Dermis blood vessel endothelial cell (primary cell): ENCODE measurements at regions not wholly inside any gene's neighbourhood (a gene's known extent, or its start where the extent isn't known, plus 50 kb on each side); places are given as distances from the start of the nearest gene placed in this dataset.
"Not testable (repeated sequence)": the region's sequence is repeated elsewhere in the genome, so short reads cannot be mapped to it uniquely, and the experiment has no call there.

Experiments used
- DNase-seq: peaks from one replicate; pipeline ENCODE4 v3.0.0; 2010

- peak; percentile 2 for DNase-seq
These were observed 2590.1 kb downstream of the PCDH9 start for GRCh38 chr13:64640002-64640401.

- no peak for DNase-seq
These were observed 2590.9 kb downstream of the PCDH9 start for GRCh38 chr13:64639206-64639605.

GRCh38 chr13:64633948-64634347 lies 2596.2 kb downstream of the PCDH9 start:
- no peak for DNase-seq

- no peak for DNase-seq
These were observed 2602.5 kb downstream of the PCDH9 start for GRCh38 chr13:64627654-64628053.

- DNase-seq: no peak
These were observed 2604.0 kb downstream of the PCDH9 start for GRCh38 chr13:64626105-64626504.

DNA sequence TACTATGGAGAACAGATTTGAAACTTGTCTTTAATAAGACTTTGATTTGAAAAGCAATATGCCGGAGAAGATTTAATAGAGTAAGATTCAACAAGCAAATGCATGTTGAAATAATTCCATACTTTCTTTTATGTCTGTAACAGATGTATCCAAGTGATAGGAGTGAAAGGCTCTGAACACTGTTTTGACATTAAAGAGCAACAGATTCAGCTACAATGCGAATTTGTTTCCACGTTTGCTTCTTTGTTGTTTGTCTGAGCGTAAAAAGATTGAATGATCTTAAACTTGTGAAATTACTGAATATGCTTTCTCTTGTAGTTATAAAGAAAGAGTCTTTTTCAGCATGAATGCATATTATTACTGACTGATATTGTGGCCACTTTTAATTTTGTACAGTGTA lies 2612.9 kb downstream of the PCDH9 start:
- DNase-seq: no peak

DNA sequence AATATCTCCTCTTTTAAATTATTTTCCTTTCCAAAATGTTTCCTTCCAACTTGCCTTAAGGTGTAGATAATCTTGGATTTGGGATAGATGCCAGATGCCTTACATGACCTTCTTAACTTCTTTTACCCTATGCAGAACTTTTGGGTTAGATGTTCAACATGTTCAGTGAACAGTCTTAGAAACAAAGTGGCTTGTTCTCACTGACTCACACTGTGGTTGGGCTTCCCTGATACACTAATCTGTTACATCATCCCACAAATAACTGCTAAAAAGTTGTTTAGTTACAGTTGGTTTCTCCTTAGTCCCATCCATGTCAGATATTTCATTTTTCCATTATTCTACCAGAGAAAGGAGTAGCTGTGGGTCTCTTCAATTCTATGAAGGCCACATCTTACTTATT lies 2638.2 kb downstream of the PCDH9 start:
- no peak for DNase-seq

DNA sequence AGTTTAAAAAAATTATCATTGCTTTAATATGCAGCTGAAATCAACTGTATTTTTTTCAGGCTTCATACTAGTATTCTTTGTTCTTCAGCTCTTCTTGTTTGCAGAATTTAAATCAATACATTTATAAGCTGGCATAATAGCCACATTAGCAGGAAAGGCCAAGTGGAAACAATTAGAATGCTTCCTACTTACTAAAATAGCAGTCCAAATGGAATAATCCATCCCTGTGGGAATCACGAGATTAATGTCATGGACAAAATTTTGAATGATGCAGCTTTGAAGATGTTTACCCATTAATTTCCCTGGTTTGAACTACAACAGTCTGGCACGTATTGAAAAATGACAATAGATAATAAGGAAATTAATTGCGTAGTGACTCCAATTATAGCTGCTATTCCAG lies 2650.8 kb downstream of the PCDH9 start:
- DNase-seq: peak; percentile 0

- no peak for DNase-seq
These were observed 2661.4 kb downstream of the PCDH9 start for GRCh38 chr13:64568748-64569147.

GRCh38 chr13:64558031-64558430 lies 2672.1 kb downstream of the PCDH9 start:
- DNase-seq: not testable (repeated sequence)

DNA sequence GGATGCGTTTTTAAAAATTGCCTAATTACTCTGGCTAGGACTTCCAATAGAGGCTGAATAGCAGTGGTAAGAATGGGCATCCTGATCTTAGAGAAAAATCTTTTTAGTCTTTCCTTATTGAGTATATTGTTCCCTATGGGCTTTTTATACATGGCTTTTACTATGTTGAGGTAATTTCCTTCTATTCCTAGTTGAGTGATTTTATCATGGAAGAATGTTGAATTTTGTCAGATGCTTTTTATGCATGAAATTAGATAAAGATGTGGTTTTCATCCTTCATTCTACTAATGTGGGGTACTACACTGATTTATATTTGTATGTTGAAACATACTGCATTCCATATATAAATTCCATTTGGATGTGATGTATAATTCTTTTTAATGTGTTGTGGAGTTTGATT lies 2673.8 kb downstream of the PCDH9 start:
- DNase-seq: no peak

DNA sequence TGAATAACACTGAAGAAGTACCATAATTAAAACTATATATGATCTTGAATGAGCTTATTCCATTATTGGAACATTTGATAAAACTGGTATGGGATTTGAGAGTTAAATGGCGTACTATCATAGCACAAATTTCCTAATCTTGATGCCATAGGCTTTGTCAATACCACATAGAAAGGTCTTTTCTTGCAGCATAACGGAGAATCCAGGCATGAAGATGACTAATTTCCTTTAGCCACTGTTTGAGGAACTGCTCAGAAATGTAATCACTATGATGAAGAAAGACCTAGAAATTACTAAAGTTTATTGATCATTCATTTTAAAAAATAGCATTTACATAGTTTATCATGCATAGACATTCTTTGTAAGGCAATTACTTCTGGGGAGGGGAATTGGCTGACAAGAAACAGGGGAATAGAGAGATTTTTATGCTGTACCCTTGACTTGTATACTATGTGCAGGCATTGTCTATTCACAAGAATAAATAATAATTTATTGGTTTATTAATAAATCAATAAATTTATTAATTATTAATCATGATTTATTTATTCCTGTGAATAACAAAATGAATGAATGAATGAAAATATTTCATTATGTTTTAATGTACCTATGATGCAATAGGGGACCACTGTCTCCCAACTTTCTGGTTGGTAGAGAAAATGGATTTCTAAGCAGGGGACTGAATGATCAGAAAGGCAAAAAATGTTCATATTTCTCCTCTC lies 2676.6 kb downstream of the PCDH9 start:
- DNase-seq: peak; percentile 27

DNA sequence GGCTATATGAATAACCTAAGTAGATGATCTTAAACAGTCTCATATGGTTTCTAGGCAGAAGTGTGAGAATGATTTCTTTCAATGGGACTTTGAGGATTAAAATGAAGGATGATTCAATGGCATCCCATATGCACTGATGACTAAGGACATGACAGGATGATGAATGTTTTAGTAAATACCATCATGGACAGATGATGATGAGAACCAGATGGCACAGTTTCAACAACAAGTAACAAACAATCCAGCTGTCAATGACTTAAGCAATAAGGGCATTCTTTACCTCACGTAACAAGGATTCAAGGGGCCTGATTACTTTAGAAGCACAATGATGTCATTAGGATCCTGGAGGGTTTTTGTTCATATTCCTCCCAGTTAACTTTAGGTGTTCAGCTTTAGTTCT lies 2678.4 kb downstream of the PCDH9 start:
- DNase-seq: peak; percentile 0

DNA sequence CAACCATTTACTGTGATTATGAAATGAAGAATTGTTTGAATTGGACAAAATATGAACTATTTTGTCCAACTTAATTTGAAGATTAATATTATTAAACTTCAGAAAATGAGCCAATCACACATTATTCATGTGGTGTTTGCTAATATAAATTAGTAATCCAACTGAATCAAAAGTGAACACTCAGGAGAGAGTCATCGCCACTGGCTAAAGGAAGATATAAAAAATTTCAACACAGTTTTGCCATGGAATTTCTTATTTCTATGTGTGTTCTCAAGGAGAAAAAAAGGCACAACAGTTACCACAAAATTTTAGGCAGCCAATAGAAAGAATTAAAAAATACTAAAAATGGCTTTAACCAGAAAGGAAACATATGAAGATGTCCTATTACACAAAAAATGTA lies 2683.8 kb downstream of the PCDH9 start:
- no peak for DNase-seq

GRCh38 chr13:64540976-64541375 lies 2689.2 kb downstream of the PCDH9 start:
- DNase-seq: no peak

DNA sequence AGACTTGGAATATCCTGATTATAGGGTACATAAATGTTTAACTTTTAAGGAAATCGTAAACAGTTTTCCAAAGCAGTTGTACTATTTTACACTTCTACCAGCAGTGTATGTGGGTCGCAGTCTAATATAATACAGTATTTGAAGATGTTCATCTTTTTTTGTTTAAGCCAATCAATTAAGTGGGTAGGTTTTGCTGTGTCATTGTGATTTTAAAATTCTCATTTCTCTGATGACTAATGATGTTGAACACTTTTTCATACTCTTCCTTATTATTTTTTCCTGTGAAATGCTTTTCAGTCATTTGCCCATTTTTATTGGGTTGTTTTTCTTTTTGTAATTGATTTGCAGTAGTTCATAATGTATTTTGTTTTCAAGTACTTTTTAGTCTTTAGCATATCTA lies 2689.7 kb downstream of the PCDH9 start:
- DNase-seq: no peak

DNA sequence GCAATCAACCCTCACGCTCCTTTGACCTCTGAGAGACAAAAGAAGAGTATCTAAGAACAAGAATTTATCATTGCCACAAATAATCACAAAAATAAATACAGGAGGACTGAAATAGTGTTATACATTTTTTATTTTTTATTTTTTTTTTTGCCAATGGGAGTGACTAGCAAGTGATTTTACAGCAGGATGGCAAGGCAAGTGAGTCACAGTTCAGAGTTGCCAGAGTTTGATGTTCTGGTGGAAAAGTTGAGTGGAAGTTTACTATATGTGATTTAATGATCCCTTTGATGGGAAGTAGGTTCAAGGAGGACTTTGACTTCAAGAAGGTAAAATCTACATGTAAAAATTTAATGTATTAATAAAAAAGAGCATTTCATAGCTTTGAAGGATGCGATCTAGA lies 2691.4 kb downstream of the PCDH9 start:
- no peak for DNase-seq

DNA sequence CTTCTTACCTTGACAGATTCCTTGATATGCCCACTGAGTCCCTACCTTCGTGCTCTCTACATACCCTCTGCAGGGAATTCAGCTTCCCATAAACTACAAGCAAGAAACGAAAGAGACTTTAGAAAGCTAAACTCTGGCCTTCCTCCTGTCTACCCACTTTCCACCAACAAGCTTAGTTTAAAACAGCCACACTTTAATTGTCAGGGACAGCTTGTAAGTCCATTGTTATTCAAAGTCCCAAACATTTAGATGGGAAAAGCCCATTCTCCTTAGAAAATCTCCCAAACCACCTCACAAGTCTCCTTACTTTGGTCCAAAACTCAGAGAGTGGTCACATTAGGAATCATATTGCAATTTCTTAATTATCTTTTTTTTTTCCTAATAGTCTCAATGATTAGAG lies 2695.8 kb downstream of the PCDH9 start:
- DNase-seq: no peak

- DNase-seq: no peak
These were observed 2698.7 kb downstream of the PCDH9 start for GRCh38 chr13:64531400-64531799.

DNA sequence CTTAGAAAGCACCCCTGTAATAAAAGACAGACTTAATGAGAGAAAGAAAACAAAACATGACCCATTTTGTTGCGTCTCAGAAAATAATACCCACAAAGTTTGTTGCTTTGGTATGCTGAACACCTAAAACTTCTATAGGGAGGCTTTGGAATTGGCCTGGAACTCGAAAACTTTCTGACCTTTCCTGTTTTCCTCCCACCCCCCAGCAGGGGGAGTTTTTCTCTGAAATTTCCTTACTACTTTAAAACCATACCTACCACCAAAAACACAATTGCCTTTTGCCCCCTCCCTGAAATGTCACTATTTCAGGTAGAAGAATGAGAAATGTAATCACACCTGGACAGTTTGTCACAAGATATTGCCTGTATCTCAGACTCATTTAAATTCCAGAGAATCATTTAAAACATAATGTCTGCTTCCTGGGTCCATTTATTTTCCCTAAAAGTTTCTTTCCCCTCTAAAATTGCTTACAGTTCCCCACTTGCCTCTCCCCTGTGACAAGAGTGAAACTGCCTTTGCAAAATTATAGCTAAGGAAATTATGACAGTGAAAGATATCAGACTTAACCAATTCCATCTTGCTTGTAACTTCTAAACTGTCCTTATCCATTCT lies 2700.2 kb downstream of the PCDH9 start:
- peak; percentile 14 for DNase-seq

DNA sequence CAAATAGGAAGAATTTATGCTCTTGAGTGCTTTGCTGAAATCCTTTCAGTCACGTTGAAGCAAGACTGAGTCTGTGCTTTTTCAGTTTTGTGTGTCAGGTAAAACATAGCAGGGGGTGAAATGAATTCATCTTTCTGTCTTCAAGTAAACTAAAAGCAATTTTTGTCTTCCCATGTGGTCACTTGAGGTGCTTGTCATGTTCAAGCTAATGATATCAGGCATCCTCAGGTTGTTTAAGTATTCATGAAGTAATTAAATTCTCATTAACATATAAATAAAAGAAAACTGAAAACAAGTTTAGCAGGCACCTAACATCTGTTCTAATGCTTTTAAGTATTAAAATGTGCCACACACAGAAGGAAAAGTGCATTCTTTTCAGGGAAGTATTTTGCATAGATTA lies 2701.3 kb downstream of the PCDH9 start:
- DNase-seq: no peak

DNA sequence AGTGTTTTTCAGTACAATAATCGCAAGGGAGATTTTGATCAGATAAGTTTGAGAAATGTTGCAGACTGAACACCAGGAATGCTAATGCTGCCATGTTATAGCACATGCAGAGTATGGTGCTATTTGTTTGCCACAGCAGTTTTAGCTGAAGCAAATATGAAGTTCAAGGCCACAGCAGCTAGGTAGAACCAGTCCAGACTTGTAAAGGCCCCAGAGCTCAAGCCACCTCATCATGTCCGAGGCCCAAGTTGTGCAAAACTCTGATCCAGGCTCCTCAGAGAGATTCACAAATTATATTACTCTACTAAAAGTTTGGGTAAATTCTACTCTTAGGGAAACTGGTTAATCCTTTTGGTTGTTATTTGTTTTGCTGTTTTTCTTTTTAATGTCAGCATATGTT lies 2702.6 kb downstream of the PCDH9 start:
- no peak for DNase-seq

GRCh38 chr13:64525687-64526086 lies 2704.4 kb downstream of the PCDH9 start:
- DNase-seq: no peak

GRCh38 chr13:64510747-64511146 lies 2719.4 kb downstream of the PCDH9 start:
- no peak for DNase-seq

- DNase-seq: no peak
These were observed 2723.9 kb downstream of the PCDH9 start for GRCh38 chr13:64506246-64506645.
